Astrocyte (in vitro differentiated cells and primary cell): ENCODE measurements at regions not wholly inside any gene's neighbourhood (a gene's known extent, or its start where the extent isn't known, plus 50 kb on each side); places are given as distances from the start of the nearest gene placed in this dataset.

ENCODE experiments used
- DNase-seq: peaks from one replicate; pipeline ENCODE4 v3.0.0-alpha.2; 2010; ENCODE audit warnings: low read depth
- FAIRE-seq: peaks from 2 replicates; lab custom pipeline; 2011; peaks lifted over from hg19 to GRCh38; lab: Jason Lieb, UNC
- H2AFZ ChIP-seq: 2 replicates; pipeline ENCODE4 v1.6.0; 2012; ENCODE audit warnings: low read depth, low read length, inconsistent platforms
- H3K27ac ChIP-seq: 2 replicates; pipeline ENCODE4 v1.5.1; 2011; ENCODE audit warnings: low read depth, low read length, inconsistent platforms
- H3K27me3 ChIP-seq: 2 replicates; pipeline ENCODE4 v1.6.0; 2011; ENCODE audit warnings: low read length, inconsistent platforms; ENCODE audit not compliant: insufficient read depth
- H3K36me3 ChIP-seq: 2 replicates; pipeline ENCODE4 v1.5.1; 2011; ENCODE audit warnings: low read length, inconsistent platforms; ENCODE audit not compliant: insufficient read depth
- H3K4me1 ChIP-seq: 2 replicates; pipeline ENCODE4 v1.5.1; 2011; ENCODE audit warnings: low read length, inconsistent platforms; ENCODE audit not compliant: insufficient read depth
- H3K4me2 ChIP-seq: 2 replicates; pipeline ENCODE4 v1.6.0; 2012; ENCODE audit warnings: low read length, inconsistent platforms
- H3K4me3 ChIP-seq: 2 replicates; pipeline ENCODE4 v1.5.1; 2011; ENCODE audit warnings: low read depth, mild to moderate bottlenecking, low read length, inconsistent platforms; ENCODE audit not compliant: insufficient read depth
- H3K79me2 ChIP-seq: 2 replicates; pipeline ENCODE4 v1.6.0; 2012; ENCODE audit warnings: mild to moderate bottlenecking, low read length, inconsistent platforms; ENCODE audit not compliant: insufficient read depth
- H3K9ac ChIP-seq: 2 replicates; pipeline ENCODE4 v1.6.0; 2012; ENCODE audit warnings: mild to moderate bottlenecking, low read length, inconsistent platforms
- H3K9me3 ChIP-seq: 2 replicates; pipeline ENCODE4 v1.5.1; 2012; ENCODE audit warnings: low read depth, mild to moderate bottlenecking, low read length, inconsistent platforms; ENCODE audit not compliant: insufficient read depth
- H4K20me1 ChIP-seq: 2 replicates; pipeline ENCODE4 v1.6.0; 2012; ENCODE audit warnings: low read length, inconsistent platforms; ENCODE audit not compliant: insufficient read depth
- H3K27ac Mint-ChIP-seq: one replicate; pipeline ENCODE4 v1.8.0; 2021; ENCODE audit warnings: mild to moderate bottlenecking, mixed read lengths; ENCODE audit not compliant: unreplicated experiment
- H3K27me3 Mint-ChIP-seq: one replicate; pipeline ENCODE4 v1.8.0; 2021; ENCODE audit warnings: low read depth, mixed read lengths; ENCODE audit not compliant: unreplicated experiment
- H3K36me3 Mint-ChIP-seq: one replicate; pipeline ENCODE4 v1.8.0; 2021; ENCODE audit warnings: low read depth, mixed read lengths; ENCODE audit not compliant: unreplicated experiment
- H3K4me1 Mint-ChIP-seq: one replicate; pipeline ENCODE4 v1.8.0; 2021; ENCODE audit warnings: low read depth, mixed read lengths; ENCODE audit not compliant: unreplicated experiment
- H3K4me3 Mint-ChIP-seq: one replicate; pipeline ENCODE4 v1.8.0; 2021; ENCODE audit warnings: mild to moderate bottlenecking, moderate library complexity, mixed read lengths; ENCODE audit not compliant: unreplicated experiment
- H3K9me3 Mint-ChIP-seq: one replicate; pipeline ENCODE4 v1.8.0; 2021; ENCODE audit warnings: mild to moderate bottlenecking, mixed read lengths; ENCODE audit not compliant: unreplicated experiment
- EZH2 ChIP-seq: IDR thresholded peaks from 2 replicates; pipeline ENCODE4 v1.6.1; 2012; ENCODE audit warnings: mild to moderate bottlenecking, low read length, inconsistent platforms; ENCODE audit not compliant: insufficient read depth
- TF ChIP-seq, protein P1 (sequence below): IDR thresholded peaks from 2 replicates; pipeline ENCODE4 v1.5.1; 2011; ENCODE audit warnings: low read depth, mild to moderate bottlenecking, inconsistent platforms, low read length, moderate library complexity; ENCODE audit not compliant: insufficient read depth

DNA sequence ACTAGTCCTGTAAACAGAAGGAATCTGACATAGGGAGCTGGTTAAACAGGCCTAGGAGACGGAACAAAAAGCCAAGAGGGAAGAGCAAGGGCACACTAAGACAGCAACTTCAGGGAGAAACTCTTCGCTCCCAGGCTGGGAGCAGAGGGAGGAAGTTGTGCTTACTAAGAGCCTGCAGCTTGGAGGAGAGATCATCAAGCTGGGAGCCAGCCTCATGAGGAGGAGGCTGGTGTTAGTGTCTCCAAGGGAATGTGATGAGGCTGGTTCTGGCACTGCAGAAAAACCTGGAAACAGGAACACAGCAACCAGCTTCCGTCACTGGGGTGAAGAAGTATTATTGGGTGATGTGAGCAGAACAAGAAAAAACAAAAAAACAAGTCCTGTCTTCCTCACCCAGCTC, 1027.3 kb downstream of the UQCRFS1 start:
- Mint-ChIP-seq H3K4me1 (peaks cover 15% of the 10 kb centered on the region), H3K27me3 (peaks cover 1% of the 10 kb centered on the region), H3K36me3 (no peaks in the 10 kb centered on the region), H3K4me3 (no peak overlapping the region), H3K27ac (peak overlapping the region; percentile 53), H3K9me3 (peaks cover 6% of the 10 kb centered on the region)
- Histone ChIP-seq H3K36me3 (no peaks in the 10 kb centered on the region), H3K79me2 (no peaks in the 10 kb centered on the region), H2AFZ (no peak overlapping the region), H3K27ac (no peak overlapping the region), H3K9me3 (no peaks in the 10 kb centered on the region), H3K9ac (no peak overlapping the region), H3K4me3 (no peak overlapping the region), H3K4me2 (peak overlapping the region; percentile 5), H4K20me1 (no peaks in the 10 kb centered on the region), H3K27me3 (no peaks in the 10 kb centered on the region), H3K4me1 (peaks cover 4% of the 10 kb centered on the region)
- DNase-seq: peak; percentile 18
- TF ChIP-seq, protein P1, sequence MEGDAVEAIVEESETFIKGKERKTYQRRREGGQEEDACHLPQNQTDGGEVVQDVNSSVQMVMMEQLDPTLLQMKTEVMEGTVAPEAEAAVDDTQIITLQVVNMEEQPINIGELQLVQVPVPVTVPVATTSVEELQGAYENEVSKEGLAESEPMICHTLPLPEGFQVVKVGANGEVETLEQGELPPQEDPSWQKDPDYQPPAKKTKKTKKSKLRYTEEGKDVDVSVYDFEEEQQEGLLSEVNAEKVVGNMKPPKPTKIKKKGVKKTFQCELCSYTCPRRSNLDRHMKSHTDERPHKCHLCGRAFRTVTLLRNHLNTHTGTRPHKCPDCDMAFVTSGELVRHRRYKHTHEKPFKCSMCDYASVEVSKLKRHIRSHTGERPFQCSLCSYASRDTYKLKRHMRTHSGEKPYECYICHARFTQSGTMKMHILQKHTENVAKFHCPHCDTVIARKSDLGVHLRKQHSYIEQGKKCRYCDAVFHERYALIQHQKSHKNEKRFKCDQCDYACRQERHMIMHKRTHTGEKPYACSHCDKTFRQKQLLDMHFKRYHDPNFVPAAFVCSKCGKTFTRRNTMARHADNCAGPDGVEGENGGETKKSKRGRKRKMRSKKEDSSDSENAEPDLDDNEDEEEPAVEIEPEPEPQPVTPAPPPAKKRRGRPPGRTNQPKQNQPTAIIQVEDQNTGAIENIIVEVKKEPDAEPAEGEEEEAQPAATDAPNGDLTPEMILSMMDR: no peak
- no peak for TF ChIP-seq EZH2
- FAIRE-seq: no peak

GRCh38 chr19:28184997-28185396, 1028.0 kb downstream of the UQCRFS1 start:
- Mint-ChIP-seq H3K4me1 (peaks cover 15% of the 10 kb centered on the region), H3K27ac (peak overlapping the region; percentile 7), H3K27me3 (no peaks in the 10 kb centered on the region), H3K36me3 (no peaks in the 10 kb centered on the region), H3K4me3 (no peak overlapping the region), H3K9me3 (peaks cover 3% of the 10 kb centered on the region)
- DNase-seq (peak; percentile 64), FAIRE-seq (no peak)
- no peaks in the 10 kb centered on the region for H4K20me1 ChIP-seq
- H3K4me2 ChIP-seq: peak overlapping the region; percentile 5
- H3K9ac ChIP-seq: no peak overlapping the region
- TF ChIP-seq EZH2: no peak
- TF ChIP-seq, protein P1: no peak
- H3K36me3 ChIP-seq: no peaks in the 10 kb centered on the region
- no peaks in the 10 kb centered on the region for H3K27me3 ChIP-seq
- H3K79me2 ChIP-seq: no peaks in the 10 kb centered on the region
- H3K9me3 ChIP-seq: no peaks in the 10 kb centered on the region
- no peak overlapping the region for H2AFZ ChIP-seq
- H3K27ac ChIP-seq: no peak overlapping the region
- no peak overlapping the region for H3K4me3 ChIP-seq
- peaks cover 4% of the 10 kb centered on the region for H3K4me1 ChIP-seq

DNA sequence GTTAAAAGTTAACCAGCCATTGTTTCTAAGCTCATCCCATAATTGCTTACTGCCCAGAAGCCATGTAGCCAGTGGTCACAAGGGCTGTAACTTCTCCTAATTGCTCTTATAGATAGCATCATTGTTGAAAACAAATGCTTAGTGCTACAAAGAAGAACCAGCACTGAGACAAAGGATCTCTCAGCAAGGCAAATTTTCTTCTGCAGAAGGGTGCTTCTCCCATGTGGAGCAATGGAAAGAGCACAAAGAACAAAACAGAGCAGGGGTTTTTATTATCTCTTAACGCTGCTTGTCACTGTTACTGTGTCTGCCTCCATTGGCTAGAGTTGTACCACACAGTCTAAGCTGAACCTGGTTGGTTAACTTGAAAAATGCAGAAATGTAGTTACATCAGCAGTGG, 1036.8 kb downstream of the UQCRFS1 start:
- Mint-ChIP-seq H3K36me3 (peaks cover 4% of the 10 kb centered on the region), H3K4me1 (peaks cover 4% of the 10 kb centered on the region), H3K4me3 (no peak overlapping the region), H3K9me3 (peaks cover 24% of the 10 kb centered on the region), H3K27ac (no peak overlapping the region), H3K27me3 (peaks cover 4% of the 10 kb centered on the region)
- Histone ChIP-seq H3K4me1 (no peaks in the 10 kb centered on the region), H3K4me2 (no peak overlapping the region), H3K79me2 (no peaks in the 10 kb centered on the region), H3K27ac (no peak overlapping the region), H3K9ac (no peak overlapping the region), H3K9me3 (peaks cover 13% of the 10 kb centered on the region), H2AFZ (no peak overlapping the region), H3K27me3 (no peaks in the 10 kb centered on the region), H3K36me3 (no peaks in the 10 kb centered on the region), H3K4me3 (no peak overlapping the region), H4K20me1 (no peaks in the 10 kb centered on the region)
- FAIRE-seq (no peak), DNase-seq (no peak)
- TF ChIP-seq EZH2: no peak
- TF ChIP-seq, protein P1: no peak
